MCF 10A (cell line): ENCODE measurements at regions not wholly inside any gene's neighbourhood (a gene's known extent, or its start where the extent isn't known, plus 50 kb on each side); places are given as distances from the start of the nearest gene placed in this dataset.

ENCODE experiments used
- BruUV-seq: library from RNA; stranded (reverse); fragments of 400-500 nt; replicated peaks from 2 replicates; lab custom pipeline; 2021; lab: Mats Ljungman, UMichigan
- CTCF ChIA-PET: fragments of 300-600 bp; sonication (Branson Sonifier 250); formaldehyde crosslinking; extraction: SDS; loops from one replicate; lab custom pipeline; 2021; ENCODE audit warnings: antibody characterized with exemption, inconsistent platforms; lab: Yijun Ruan, JAX
- POLR2A ChIA-PET: fragments of 300-600, 350-650 bp; sonication (Branson Sonifier 250); formaldehyde crosslinking; extraction: SDS; loops from one replicate; lab custom pipeline; 2020; ENCODE audit warnings: antibody characterized with exemption, inconsistent platforms; lab: Yijun Ruan, JAX
- DNase-seq: peaks from one replicate; pipeline ENCODE4 v3.0.0-alpha.2; 2018; ENCODE audit not compliant: unreplicated experiment
- H3K27ac Mint-ChIP-seq: one replicate; pipeline ENCODE4 v1.8.0; 2022; ENCODE audit warnings: mild to moderate bottlenecking, low read depth, mixed read lengths; ENCODE audit not compliant: unreplicated experiment
- H3K27me3 Mint-ChIP-seq: one replicate; pipeline ENCODE4 v1.8.0; 2022; ENCODE audit warnings: mixed read lengths; ENCODE audit not compliant: insufficient read depth, unreplicated experiment
- H3K36me3 Mint-ChIP-seq: one replicate; pipeline ENCODE4 v1.8.0; 2022; ENCODE audit warnings: mild to moderate bottlenecking, moderate library complexity, mixed read lengths; ENCODE audit not compliant: insufficient read depth, unreplicated experiment
- H3K4me1 Mint-ChIP-seq: one replicate; pipeline ENCODE4 v1.8.0; 2022; ENCODE audit warnings: mixed read lengths; ENCODE audit not compliant: insufficient read depth, unreplicated experiment
- H3K4me3 Mint-ChIP-seq: one replicate; pipeline ENCODE4 v1.8.0; 2022; ENCODE audit warnings: mild to moderate bottlenecking, moderate library complexity, mixed read lengths; ENCODE audit not compliant: unreplicated experiment
- H3K9me3 Mint-ChIP-seq: one replicate; pipeline ENCODE4 v1.8.0; 2022; ENCODE audit warnings: mixed read lengths; ENCODE audit not compliant: unreplicated experiment
- intact Hi-C: fragments of 100-400 bp; cut with micrococcal nuclease; formaldehyde crosslinking; loops from 2 replicates; pipeline ENCODE4 v1.14.1; 2022
- TF ChIP-seq, protein P1 (sequence below): fragments of 200-600 bp; IDR thresholded peaks from one replicate; pipeline ENCODE4 v1.8.0; 2022; ENCODE audit warnings: antibody characterized with exemption, mild to moderate bottlenecking; ENCODE audit not compliant: unreplicated experiment

DNA sequence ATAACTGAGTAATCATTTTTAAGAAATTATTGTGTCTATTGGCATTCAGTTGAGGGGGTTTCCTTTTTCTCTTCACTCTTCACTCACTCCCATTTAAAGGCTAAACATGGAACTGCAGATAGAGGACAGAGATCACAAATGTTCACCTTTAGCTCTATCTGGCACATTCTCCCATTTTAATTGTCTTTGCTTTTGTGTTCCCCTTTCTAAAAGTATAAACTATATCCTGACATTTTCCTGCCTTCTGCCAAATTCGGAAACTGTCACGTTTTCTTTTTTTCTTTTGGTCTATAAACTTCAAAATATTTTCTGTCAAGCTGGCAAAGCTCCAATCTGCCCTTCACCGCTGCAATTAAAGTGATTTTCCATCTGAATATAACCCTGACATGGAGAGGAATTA is 219.8 kb upstream of the CDKN3 start:
- TF ChIP-seq, protein P1, sequence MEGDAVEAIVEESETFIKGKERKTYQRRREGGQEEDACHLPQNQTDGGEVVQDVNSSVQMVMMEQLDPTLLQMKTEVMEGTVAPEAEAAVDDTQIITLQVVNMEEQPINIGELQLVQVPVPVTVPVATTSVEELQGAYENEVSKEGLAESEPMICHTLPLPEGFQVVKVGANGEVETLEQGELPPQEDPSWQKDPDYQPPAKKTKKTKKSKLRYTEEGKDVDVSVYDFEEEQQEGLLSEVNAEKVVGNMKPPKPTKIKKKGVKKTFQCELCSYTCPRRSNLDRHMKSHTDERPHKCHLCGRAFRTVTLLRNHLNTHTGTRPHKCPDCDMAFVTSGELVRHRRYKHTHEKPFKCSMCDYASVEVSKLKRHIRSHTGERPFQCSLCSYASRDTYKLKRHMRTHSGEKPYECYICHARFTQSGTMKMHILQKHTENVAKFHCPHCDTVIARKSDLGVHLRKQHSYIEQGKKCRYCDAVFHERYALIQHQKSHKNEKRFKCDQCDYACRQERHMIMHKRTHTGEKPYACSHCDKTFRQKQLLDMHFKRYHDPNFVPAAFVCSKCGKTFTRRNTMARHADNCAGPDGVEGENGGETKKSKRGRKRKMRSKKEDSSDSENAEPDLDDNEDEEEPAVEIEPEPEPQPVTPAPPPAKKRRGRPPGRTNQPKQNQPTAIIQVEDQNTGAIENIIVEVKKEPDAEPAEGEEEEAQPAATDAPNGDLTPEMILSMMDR = no peak
- intact Hi-C loops = loop anchor here (10.0 kb wide), 3 partner anchors 222 to 512 kb away; partner anchors contain the start of gene BMP4
- peaks cover 29% of the 10 kb centered on the region for H3K4me1 Mint-ChIP-seq
- ChIA-PET POLR2A (interaction anchor here (0.8 kb wide), 1 partner anchor 847 kb away, joined by 3 read pairs; no protein-coding TSS in a partner anchor), CTCF (interaction anchor here (0.6 to 4.2 kb wide), 10 partner anchors 9 to 638 kb away, joined by 3 to 43 read pairs (median 4); no protein-coding TSS in a partner anchor)
- H3K27me3 Mint-ChIP-seq = no peaks in the 10 kb centered on the region
- no peak for DNase-seq
- H3K36me3 Mint-ChIP-seq = no peaks in the 10 kb centered on the region
- H3K4me3 Mint-ChIP-seq = no peak overlapping the region
- no TSS peak for BruUV-seq
- H3K9me3 Mint-ChIP-seq = no peaks in the 10 kb centered on the region
- no peak overlapping the region for H3K27ac Mint-ChIP-seq

DNA sequence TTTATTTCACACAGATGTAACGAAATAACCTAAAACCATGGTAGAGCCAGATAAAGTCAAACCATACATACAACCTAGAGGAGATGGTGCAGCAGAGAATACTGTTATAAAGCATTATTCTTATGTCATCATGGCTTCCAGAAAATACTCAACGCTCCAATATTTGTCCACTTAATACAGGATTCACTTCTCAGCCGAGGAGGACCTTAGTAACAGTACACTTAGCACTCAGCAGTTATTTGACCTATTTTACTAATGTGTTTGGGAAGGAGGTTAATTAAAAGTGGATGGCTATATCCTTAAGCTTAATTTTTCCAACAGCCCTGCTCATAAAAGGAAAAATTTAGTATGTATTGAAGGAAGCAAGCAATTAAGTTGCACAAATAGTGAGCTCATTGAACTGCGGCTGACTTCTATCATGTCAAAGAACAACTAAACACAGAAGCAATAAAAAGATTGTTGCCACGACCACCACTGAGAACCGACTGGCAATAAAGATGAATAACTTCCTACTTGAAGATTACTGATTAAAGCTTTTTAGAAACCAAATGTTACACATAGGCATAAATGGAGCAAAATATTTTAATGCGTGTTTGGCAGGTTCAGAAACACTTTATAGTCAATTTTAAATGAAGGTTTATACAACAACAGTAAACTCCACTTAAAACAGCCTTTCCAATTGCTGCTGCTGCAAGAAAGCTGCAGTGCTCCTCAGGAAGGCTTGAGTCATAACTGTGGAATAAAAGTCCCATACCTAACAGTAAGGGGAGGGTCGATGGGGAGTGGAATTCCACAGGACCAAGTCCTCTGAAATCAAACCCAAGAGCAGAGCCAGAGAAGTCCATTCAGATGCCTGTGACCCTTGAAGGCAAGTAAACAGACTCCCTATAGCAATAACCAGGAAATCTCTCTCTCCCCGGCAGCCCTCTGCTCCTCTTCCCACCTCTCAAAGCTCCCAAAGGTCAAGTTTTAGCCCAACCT is 218.9 kb upstream of the CDKN3 start:
- no TSS peak for BruUV-seq
- intact Hi-C loops = loop anchor here (10.0 kb wide), 3 partner anchors 223 to 513 kb away; partner anchors contain the start of gene BMP4

DNA sequence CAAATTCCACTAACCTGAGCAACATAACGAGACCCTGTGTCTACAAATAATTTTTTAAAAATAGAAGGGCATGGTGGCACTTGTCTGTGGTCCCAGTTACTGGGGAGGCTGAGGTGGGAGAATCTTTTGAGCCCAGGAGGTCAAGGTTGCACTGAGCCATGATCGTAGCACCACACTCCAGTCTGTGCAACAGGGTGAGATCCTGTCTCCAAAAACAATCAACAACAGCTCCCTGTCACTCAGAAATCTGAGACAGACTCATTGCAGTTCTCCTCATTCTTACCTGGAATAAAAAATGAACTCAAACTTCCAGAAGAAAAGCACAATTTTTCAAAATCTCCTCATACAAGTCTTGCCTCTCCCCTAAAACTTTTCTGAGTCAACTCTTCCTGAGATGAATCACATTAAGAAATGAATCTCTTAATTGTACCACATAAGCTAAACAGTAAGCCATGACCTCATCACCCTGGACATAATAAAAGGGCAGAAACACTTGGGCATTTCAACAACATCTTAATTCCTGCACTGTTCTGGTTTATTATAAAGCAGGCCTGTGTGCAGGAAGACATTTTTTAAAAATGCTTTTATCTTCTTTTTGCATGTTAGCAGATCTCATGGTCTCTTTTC is 214.3 kb upstream of the CDKN3 start:
- ChIA-PET CTCF (interaction anchor here (0.5 to 2.0 kb wide), 6 partner anchors 9 to 1172 kb away, joined by 3 to 9 read pairs (median 3); no protein-coding TSS in a partner anchor), POLR2A (interaction anchor here (0.9 to 2.1 kb wide), 2 partner anchors 44 to 130 kb away, joined by 3 to 9 read pairs; no protein-coding TSS in a partner anchor)
- intact Hi-C loops = loop anchor here (10.0 kb wide), 1 partner anchor 72 kb away; no protein-coding TSS in a partner anchor
- Mint-ChIP-seq H3K27me3 (no peaks in the 10 kb centered on the region), H3K4me3 (no peak overlapping the region), H3K9me3 (no peaks in the 10 kb centered on the region), H3K4me1 (peaks cover 10% of the 10 kb centered on the region), H3K27ac (peak overlapping the region; percentile 77), H3K36me3 (no peaks in the 10 kb centered on the region)
- TF ChIP-seq, protein P1 = no peak
- DNase-seq = peak; percentile 62
- BruUV-seq = no TSS peak

More for the DNA sequence above, 218.9 kb upstream of the CDKN3 start:
- no peaks in the 10 kb centered on the region for H3K36me3 Mint-ChIP-seq
- ChIA-PET POLR2A (interaction anchor here (0.5 to 0.8 kb wide), 3 partner anchors 151 to 848 kb away, joined by 3 to 5 read pairs (median 4); no protein-coding TSS in a partner anchor), CTCF (interaction anchor here (0.6 to 3.2 kb wide), 10 partner anchors 10 to 637 kb away, joined by 3 to 23 read pairs (median 4); no protein-coding TSS in a partner anchor)
- H3K4me1 Mint-ChIP-seq = peaks cover 30% of the 10 kb centered on the region
- H3K27me3 Mint-ChIP-seq = no peaks in the 10 kb centered on the region
- no peak overlapping the region for H3K4me3 Mint-ChIP-seq
- TF ChIP-seq, protein P1 = no peak
- no peak for DNase-seq
- no peaks in the 10 kb centered on the region for H3K9me3 Mint-ChIP-seq
- H3K27ac Mint-ChIP-seq = no peak overlapping the region
